SK-N-SH (cell line): ENCODE measurements at regions not wholly inside any gene's neighbourhood (a gene's known extent, or its start where the extent isn't known, plus 50 kb on each side); places are given as distances from the start of the nearest gene placed in this dataset.

ENCODE experiments used
- CTCF ChIA-PET: fragments of 300-600, 350-600 bp; formaldehyde crosslinking; extraction: SDS; loops from one replicate; lab custom pipeline; 2021; lab: Yijun Ruan, JAX
- POLR2A ChIA-PET: fragments of 350-600 bp; sonication (Branson Sonifier 250); formaldehyde crosslinking; extraction: SDS; loops from one replicate; lab custom pipeline; 2020; ENCODE audit warnings: antibody characterized with exemption, inconsistent platforms; lab: Yijun Ruan, JAX
- DNase-seq: peaks from one replicate; pipeline ENCODE4 v3.0.0; 2012
- H2AFZ ChIP-seq: fragments of 200-600 bp; sonication (generic); 2 replicates; pipeline ENCODE4 v1.8.1; 2016; ENCODE audit warnings: antibody characterized with exemption, mild to moderate bottlenecking, low read depth
- H3F3A ChIP-seq: fragments of 200-600 bp; sonication (generic); replicated peaks from 2 replicates; pipeline ENCODE3; 2016; ENCODE audit warnings: antibody characterized with exemption, mild to moderate bottlenecking; ENCODE audit not compliant: insufficient read depth
- H3K27ac ChIP-seq, 2 experiments: fragments of 200-500 bp in 1 of 2; fragments of 200-600 bp in 1 of 2; sonication (Bioruptor generic) in 1 of 2; sonication (generic), shearing (Covaris generic) in 1 of 2; 2 replicates each; pipeline versions ENCODE4 v1.5.1 to v1.6.1; 2014 to 2016; ENCODE audit warnings: low read depth in 2 of 2, inconsistent platforms in 1 of 2, low read length in 1 of 2, mild to moderate bottlenecking in 1 of 2, mixed read lengths in 1 of 2
- H3K27me3 ChIP-seq: fragments of 200-600 bp; sonication (generic), shearing (Covaris generic); 2 replicates; pipeline ENCODE4 v1.6.1; 2016; ENCODE audit warnings: mixed run types; ENCODE audit not compliant: insufficient read depth
- H3K36me3 ChIP-seq, 2 experiments: fragments of 200-500 bp in 1 of 2; fragments of 200-600 bp in 1 of 2; sonication (Bioruptor generic) in 1 of 2; sonication (generic) in 1 of 2; replicated peaks in 1 of 2; 2 replicates each; pipeline versions ENCODE3 to v1.5.1; 2014 to 2016; ENCODE audit warnings: low read length in 1 of 2, mild to moderate bottlenecking in 1 of 2; ENCODE audit not compliant: insufficient read depth in 2 of 2, control insufficient read depth in 1 of 2
- H3K4me1 ChIP-seq, 2 experiments: fragments of 200-500 bp in 1 of 2; fragments of 200-600 bp in 1 of 2; sonication (Bioruptor generic) in 1 of 2; sonication (generic), shearing (Covaris generic) in 1 of 2; 2 replicates each; pipeline versions ENCODE4 v1.5.1 to v1.6.1; 2014 to 2016; ENCODE audit warnings: low read depth in 1 of 2, low read length in 1 of 2, mixed run types in 1 of 2; ENCODE audit not compliant: insufficient read depth in 2 of 2, control insufficient read depth in 1 of 2
- H3K4me2 ChIP-seq: fragments of 200-600 bp; sonication (generic), shearing (Covaris generic); 2 replicates; pipeline ENCODE4 v1.6.1; 2017; ENCODE audit warnings: mixed run types
- H3K4me3 ChIP-seq, 2 experiments: fragments of 200-500 bp in 1 of 2; fragments of 200-600 bp in 1 of 2; sonication (Bioruptor generic) in 1 of 2; sonication (generic), shearing (Covaris generic) in 1 of 2; 2 replicates each; pipeline versions ENCODE4 v1.5.1 to v1.8.1; 2014 to 2016; ENCODE audit warnings: low read depth in 2 of 2, inconsistent platforms in 1 of 2, low read length in 1 of 2, mild to moderate bottlenecking in 1 of 2, mixed read lengths in 1 of 2, moderate library complexity in 1 of 2
- H3K79me2 ChIP-seq: fragments of 200-600 bp; sonication (generic); 2 replicates; pipeline ENCODE4 v1.8.1; 2017; ENCODE audit warnings: mild to moderate bottlenecking; ENCODE audit not compliant: insufficient read depth
- H3K9ac ChIP-seq: fragments of 200-600 bp; sonication (generic); 2 replicates; pipeline ENCODE4 v1.6.1; 2017; ENCODE audit warnings: mixed run types
- H3K9me2 ChIP-seq: fragments of 200-600 bp; sonication (generic); 2 replicates; pipeline ENCODE4 v1.6.1; 2017; ENCODE audit warnings: mixed run types
- H3K9me3 ChIP-seq: fragments of 200-600 bp; sonication (generic); 2 replicates; pipeline ENCODE4 v1.6.1; 2017; ENCODE audit warnings: mixed run types, mild to moderate bottlenecking, moderate library complexity
- H4K20me1 ChIP-seq: fragments of 200-600 bp; sonication (generic); 2 replicates; pipeline ENCODE4 v1.6.1; 2017; ENCODE audit warnings: mild to moderate bottlenecking, mixed run types; ENCODE audit not compliant: insufficient read depth
- EZH2phosphoT487 ChIP-seq: fragments of 200-600 bp; sonication (generic); IDR thresholded peaks from 2 replicates; pipeline ENCODE4 v1.6.1; 2017; ENCODE audit warnings: low read depth, mixed run types, mild to moderate bottlenecking, antibody characterized with exemption, moderate library complexity, borderline replicate concordance
- FOXJ3 ChIP-seq: sonication (generic); formaldehyde crosslinking; IDR thresholded peaks from 2 replicates; pipeline ENCODE4 v1.5.1; 2020; ENCODE audit warnings: mild to moderate bottlenecking, missing genetic modification reagents
- MEF2A ChIP-seq: IDR thresholded peaks from 2 replicates; pipeline ENCODE4 v1.4.0; 2012; ENCODE audit warnings: low read depth, borderline replicate concordance
- MXI1 ChIP-seq: IDR thresholded peaks from 2 replicates; pipeline ENCODE4 v1.6.1; 2012; ENCODE audit warnings: mild to moderate bottlenecking, low read depth, low read length, improper control_type of control experiment
- POLR2AphosphoS5 ChIP-seq: IDR thresholded peaks from 2 replicates; pipeline ENCODE4 v1.6.1; 2012; ENCODE audit warnings: low read depth, low read length
- TCF12 ChIP-seq: IDR thresholded peaks from 2 replicates; pipeline ENCODE4 v1.4.0; 2012
- WGBS: methylation state at CpG from one replicate; pipeline ENCODE4 v1.1.6; 2017; ENCODE audit warnings: low lambda C conversion rate; 5-methylcytosine and 5-hydroxymethylcytosine counted together
- TF ChIP-seq, protein P1 (sequence below): fragments of 150-350 bp; IDR thresholded peaks from 2 replicates; pipeline ENCODE4 v1.6.1; 2016; ENCODE audit warnings: mild to moderate bottlenecking, low read depth, low read length
- TF ChIP-seq, protein P2 (sequence below): IDR thresholded peaks from 2 replicates; pipeline ENCODE4 v1.4.0; 2012; ENCODE audit warnings: low read depth, borderline replicate concordance
- TF ChIP-seq, protein P3 (sequence below): fragments of 200-600 bp; sonication (generic); IDR thresholded peaks from 2 replicates; pipeline ENCODE4 v1.6.1; 2017; ENCODE audit warnings: antibody characterized with exemption, mild to moderate bottlenecking, moderate library complexity

DNA sequence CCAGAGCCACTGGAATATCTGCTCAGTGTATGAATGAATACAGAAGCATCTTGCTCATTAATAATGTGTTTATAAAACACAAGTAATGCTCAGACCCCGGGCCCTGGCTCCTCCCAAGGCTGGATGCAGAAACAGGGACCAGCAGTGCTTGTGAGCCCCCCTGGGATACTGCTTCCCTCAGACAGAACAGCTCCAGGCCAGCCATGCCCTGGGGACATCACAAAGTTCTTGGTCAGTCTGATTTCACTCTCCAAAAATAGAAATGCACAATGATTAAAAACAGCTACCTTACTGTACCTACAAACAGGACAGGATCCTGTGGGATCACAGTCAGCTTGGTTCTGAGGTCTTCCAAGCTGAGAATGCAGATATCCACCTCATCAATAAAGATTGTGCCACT is 68.2 kb downstream of the ABCC12 start:
- Histone ChIP-seq H3K27me3 (peaks cover 4% of the 10 kb centered on the region; the same call in 1 of the 2 replicates), H2AFZ (no peak overlapping the region), H3K9ac (no peak overlapping the region), H4K20me1 (no peaks in the 10 kb centered on the region), H3K4me1 (0 out of 4 replicates have a peak, but pooled peaks cover 0 to 2% of the 10 kb centered on the region in 2 experiments), H3F3A (no peaks in the 10 kb centered on the region), H3K79me2 (no peaks in the 10 kb centered on the region), H3K27ac (no peak overlapping the region), H3K4me3 (no peak overlapping the region), H3K9me2 (no peaks in the 10 kb centered on the region), H3K9me3 (no peaks in the 10 kb centered on the region), H3K4me2 (no peak overlapping the region), H3K36me3 (no peaks in the 10 kb centered on the region)
- ChIA-PET CTCF (interaction anchor here (1.1 to 1.7 kb wide), 2 partner anchors 33 to 1049 kb away, joined by 3 to 5 read pairs; no protein-coding TSS in a partner anchor), POLR2A (no interaction called here)
- TF ChIP-seq MXI1 (no peak), MEF2A (no peak), POLR2AphosphoS5 (no peak)
- TF ChIP-seq, protein P1, sequence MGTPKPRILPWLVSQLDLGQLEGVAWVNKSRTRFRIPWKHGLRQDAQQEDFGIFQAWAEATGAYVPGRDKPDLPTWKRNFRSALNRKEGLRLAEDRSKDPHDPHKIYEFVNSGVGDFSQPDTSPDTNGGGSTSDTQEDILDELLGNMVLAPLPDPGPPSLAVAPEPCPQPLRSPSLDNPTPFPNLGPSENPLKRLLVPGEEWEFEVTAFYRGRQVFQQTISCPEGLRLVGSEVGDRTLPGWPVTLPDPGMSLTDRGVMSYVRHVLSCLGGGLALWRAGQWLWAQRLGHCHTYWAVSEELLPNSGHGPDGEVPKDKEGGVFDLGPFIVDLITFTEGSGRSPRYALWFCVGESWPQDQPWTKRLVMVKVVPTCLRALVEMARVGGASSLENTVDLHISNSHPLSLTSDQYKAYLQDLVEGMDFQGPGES = no peak
- TF ChIP-seq, protein P2, sequence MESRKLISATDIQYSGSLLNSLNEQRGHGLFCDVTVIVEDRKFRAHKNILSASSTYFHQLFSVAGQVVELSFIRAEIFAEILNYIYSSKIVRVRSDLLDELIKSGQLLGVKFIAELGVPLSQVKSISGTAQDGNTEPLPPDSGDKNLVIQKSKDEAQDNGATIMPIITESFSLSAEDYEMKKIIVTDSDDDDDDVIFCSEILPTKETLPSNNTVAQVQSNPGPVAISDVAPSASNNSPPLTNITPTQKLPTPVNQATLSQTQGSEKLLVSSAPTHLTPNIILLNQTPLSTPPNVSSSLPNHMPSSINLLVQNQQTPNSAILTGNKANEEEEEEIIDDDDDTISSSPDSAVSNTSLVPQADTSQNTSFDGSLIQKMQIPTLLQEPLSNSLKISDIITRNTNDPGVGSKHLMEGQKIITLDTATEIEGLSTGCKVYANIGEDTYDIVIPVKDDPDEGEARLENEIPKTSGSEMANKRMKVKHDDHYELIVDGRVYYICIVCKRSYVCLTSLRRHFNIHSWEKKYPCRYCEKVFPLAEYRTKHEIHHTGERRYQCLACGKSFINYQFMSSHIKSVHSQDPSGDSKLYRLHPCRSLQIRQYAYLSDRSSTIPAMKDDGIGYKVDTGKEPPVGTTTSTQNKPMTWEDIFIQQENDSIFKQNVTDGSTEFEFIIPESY = no peak
- no peak for DNase-seq
- 50% methylated on average over 1 of the region's 1 CpG for WGBS

DNA sequence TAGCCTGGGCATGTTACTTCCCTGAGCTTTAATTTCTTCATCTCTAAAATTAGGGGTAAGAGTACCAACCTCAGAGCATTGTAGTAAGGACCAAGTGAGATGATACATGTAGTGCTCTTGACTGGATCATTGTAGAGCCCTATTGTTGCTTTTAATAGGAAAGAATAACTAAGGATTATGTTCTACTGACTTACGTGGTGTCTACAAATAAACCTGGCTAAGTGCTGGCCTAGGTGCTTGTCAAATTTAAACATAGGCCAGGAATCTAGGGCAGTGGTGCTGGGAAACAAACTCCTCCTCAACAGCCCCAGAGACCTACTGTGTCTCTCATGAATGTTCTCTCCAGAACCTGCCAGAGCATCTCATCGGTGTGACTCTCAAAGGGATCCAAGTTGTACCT is 69.4 kb downstream of the ABCC12 start:
- TF ChIP-seq, protein P3, sequence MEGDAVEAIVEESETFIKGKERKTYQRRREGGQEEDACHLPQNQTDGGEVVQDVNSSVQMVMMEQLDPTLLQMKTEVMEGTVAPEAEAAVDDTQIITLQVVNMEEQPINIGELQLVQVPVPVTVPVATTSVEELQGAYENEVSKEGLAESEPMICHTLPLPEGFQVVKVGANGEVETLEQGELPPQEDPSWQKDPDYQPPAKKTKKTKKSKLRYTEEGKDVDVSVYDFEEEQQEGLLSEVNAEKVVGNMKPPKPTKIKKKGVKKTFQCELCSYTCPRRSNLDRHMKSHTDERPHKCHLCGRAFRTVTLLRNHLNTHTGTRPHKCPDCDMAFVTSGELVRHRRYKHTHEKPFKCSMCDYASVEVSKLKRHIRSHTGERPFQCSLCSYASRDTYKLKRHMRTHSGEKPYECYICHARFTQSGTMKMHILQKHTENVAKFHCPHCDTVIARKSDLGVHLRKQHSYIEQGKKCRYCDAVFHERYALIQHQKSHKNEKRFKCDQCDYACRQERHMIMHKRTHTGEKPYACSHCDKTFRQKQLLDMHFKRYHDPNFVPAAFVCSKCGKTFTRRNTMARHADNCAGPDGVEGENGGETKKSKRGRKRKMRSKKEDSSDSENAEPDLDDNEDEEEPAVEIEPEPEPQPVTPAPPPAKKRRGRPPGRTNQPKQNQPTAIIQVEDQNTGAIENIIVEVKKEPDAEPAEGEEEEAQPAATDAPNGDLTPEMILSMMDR = no peak
- TF ChIP-seq TCF12 (no peak), EZH2phosphoT487 (no peak), FOXJ3 (CRISPR knock-in tag) (no peak)
- Histone ChIP-seq H3K4me1 (peaks cover 0 to 4% of the 10 kb centered on the region in 2 experiments; a peak in 1 of 4 replicates), H3K36me3 (no peaks in the 10 kb centered on the region), H3K4me2 (no peak overlapping the region), H3K4me3 (no peak overlapping the region), H3K9me3 (no peaks in the 10 kb centered on the region), H4K20me1 (no peaks in the 10 kb centered on the region), H3K9me2 (no peaks in the 10 kb centered on the region), H3K79me2 (no peaks in the 10 kb centered on the region), H3K27ac (no peak overlapping the region), H3K27me3 (no peaks in the 10 kb centered on the region), H3K9ac (no peak overlapping the region), H2AFZ (no peak overlapping the region), H3F3A (no peaks in the 10 kb centered on the region)
- WGBS = 66% methylated on average over 2 of the region's 2 CpGs
- ChIA-PET POLR2A (no interaction called here), CTCF (interaction anchor here (0.6 to 0.9 kb wide), 2 partner anchors 16 to 27 kb away, joined by 3 to 5 read pairs; no protein-coding TSS in a partner anchor)
- no peak for DNase-seq
